GM20431 (cell line): ENCODE measurements at regions not wholly inside any gene's neighbourhood (a gene's known extent, or its start where the extent isn't known, plus 50 kb on each side); places are given as distances from the start of the nearest gene placed in this dataset.
"Not testable (repeated sequence)": the region's sequence is repeated elsewhere in the genome, so short reads cannot be mapped to it uniquely, and the experiment has no call there.

Source experiments
- in situ Hi-C: fragments of 300-500 bp; cut with MseI, MboI; formaldehyde crosslinking; loops from one replicate; pipeline ENCODE4 v1.15.0; 2020; ENCODE audit warnings: low sequenced_read_pairs; ENCODE audit not compliant: unreplicated experiment

DNA sequence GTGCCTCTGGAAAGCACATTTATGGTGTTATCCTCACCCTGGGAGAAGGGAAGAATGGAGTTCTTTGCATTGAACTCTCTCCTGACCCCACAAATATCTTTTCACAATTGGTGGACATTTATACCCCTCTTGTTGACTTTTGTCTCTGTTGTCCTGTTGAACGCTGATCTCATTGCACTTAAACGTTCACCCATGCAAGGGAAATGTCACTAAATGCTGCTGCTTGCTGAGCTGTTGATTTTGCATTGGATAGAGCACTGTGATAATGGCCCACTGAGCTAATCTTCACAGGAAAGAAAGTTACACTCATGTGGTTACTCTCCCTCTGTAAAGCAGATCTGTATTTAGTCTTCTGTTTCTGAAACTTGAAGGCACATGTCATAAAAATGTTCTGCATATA, 133.4 kb downstream of the FZD1 start:
- in situ Hi-C loops: no loop called here

DNA sequence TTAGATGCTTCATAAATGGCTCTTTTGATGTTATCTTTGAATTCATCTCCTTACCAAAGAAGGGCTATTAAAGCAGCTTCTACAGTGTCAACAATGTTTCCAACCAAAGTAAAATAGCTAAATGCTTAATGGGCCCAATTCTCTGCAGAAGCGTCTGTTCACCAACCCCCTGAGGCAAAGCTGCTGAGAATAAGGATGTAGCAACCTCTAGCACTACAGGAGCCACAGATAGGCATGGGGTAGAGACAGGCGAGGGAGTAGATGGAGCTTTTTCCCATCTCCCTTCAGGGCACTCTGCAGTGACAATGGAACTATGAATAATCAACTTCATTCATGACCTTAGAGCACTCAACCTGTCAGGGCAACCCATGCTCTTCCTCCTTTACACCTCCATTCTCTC, 134.1 kb downstream of the FZD1 start:
- in situ Hi-C loops: no loop called here

DNA sequence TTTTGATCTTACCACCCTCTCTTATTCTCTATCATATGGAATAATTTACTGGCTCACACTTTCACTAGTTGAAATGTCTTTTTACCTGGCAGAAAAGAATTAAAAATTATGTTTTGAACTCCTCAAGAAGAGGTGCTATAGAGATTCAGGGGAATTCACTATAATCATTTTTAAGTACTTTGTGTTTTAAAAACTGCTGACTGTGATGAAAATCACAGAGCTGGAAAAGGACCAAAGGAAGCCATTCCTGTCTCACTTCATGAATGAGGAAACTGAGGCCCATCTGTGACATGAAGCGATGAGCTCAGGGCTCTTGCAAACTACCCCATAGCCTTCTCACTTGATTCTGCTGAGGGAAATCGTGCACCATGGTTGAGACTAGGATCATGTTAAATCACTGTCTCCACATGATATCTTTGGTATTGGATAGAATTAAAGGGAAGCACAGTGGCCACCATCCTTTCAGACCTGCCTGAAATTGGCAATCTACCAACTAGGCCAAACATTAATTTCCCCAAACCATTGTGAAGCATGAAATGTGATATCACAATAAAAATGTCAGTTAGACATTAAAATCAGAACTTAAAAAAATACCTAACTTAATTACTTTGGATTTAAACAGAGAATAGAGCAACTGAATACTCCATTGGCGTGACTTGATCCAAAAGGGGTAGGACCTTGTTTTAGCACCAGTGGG, 141.0 kb downstream of the FZD1 start:
- in situ Hi-C loops: no loop called here

DNA sequence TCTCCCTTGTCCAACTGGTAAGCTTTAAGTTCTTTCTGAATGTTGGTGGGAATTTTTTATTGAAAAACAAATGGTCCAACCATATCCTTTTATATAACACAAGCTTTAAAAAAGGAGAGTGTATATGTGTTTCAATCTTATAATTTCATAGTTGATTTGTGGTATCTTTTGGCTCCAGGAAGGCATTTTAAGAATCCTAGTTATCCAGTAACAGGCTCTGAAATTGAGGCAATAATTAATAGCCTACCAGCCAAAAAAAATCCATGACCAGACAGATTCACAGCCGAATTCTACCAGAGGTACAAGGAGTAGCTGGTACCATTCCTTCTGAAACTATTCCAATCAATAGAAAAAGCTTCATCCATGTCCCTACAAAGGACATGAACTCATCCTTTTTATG, 141.6 kb downstream of the FZD1 start:
- in situ Hi-C loops: not testable (repeated sequence)

DNA sequence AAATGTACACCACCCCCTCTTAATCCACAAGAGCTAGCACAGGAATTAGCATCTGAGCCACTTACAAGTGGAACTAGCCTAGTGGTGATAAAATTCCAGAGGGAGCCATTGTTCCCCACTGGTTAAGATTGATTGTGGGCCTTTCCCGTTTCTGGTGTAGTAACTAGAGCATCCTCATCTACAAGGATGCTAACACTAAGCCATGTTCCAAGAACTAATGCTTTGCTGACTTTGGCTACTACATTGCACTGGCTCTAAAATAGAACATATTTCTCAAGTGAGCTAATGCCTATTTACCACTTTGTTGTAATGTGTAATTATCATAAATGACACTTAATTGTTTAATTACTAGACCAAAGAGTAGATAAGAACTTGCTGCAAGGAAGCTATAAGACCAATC, 143.7 kb downstream of the FZD1 start:
- in situ Hi-C loops: no loop called here

DNA sequence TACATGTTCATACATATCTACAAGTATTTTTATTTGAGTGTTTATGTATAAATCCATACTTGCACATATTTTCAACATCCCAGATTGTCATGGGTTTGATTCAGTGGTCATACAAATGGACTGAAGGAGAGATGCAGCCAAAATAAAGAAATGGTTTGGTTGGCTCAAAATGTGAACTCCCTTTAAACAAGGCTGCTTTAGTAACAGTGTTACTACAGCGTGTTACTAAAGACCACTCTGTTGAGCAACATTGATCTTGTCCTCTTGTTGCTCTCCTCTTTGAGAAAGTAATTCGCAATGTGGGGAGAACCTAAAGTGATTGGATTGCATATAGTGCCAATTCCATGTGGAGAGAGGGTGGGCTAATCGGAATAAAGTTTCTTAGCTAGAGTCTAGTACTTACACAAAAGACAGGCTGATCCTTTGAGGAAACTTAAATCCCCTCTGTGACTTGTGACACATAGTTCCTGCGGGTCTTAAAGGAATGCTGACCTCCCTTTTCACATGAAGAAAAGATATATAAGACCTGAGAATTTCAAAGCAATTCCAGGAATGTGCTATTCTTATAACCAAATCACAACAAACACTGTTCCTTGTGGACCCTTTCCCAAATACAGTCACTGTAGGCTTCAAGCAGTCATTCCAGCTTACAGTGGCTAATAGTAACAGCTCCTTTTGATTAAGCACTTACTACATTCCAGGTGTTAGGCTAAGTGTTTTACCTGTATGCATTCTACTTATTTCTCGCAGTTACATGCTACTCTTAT, 144.3 kb downstream of the FZD1 start:
- in situ Hi-C loops: no loop called here

DNA sequence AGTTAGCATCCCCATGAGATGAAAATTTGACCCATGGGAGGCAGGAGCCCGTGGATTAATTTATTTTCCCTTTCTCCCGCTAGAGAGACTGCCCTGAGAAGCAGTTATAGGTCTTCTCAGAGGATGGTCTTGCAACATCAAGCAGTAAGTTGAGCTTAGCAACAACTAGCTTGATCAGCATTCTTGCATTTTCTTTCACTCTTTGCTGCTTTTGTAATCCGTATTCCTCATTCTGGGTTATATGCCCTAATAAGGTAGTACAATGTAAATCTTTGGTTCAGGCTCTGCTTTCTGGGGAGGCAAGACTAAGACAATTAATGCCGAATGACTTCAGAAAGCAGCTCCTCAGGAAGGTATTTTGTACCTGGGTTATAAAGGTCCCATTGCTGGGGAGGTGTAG, 146.8 kb downstream of the FZD1 start:
- in situ Hi-C loops: no loop called here

DNA sequence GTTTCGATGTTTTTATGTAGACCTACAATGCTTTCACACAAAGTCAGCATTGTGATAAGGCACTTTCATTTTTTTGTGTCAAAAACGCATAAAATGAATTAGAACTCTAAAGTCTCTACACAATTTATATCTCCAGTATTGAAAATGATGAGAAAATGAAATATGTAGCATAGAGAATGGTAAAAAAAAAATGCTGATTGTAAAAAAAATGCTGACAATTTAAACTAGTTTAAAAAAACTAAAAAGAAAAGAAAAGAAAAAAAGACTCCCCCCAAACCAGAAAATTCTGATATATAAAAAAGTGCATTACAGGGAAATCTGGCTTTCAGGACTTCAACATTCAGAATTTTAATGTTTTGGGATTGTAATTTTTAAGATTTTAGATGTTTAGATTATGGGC, 148.1 kb downstream of the FZD1 start:
- in situ Hi-C loops: no loop called here

DNA sequence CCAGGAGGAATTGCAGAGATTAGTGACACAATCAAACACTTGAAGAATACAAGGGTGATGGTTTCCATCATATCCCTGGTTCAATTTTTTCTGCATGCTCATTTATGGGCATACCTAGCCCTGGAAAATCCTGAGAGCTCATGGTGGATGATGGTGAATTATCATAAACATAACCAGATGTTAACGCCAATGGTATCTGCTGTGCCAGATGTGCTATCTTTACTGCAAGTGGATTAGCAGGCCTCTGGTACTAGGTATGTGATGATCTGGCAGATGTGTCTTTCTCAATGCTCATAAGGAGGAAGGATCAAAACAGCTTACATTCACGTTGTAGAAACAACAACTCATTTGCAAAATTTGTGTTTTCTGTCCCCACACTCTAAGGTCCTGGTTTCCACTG, 150.5 kb downstream of the FZD1 start:
- in situ Hi-C loops: no loop called here

DNA sequence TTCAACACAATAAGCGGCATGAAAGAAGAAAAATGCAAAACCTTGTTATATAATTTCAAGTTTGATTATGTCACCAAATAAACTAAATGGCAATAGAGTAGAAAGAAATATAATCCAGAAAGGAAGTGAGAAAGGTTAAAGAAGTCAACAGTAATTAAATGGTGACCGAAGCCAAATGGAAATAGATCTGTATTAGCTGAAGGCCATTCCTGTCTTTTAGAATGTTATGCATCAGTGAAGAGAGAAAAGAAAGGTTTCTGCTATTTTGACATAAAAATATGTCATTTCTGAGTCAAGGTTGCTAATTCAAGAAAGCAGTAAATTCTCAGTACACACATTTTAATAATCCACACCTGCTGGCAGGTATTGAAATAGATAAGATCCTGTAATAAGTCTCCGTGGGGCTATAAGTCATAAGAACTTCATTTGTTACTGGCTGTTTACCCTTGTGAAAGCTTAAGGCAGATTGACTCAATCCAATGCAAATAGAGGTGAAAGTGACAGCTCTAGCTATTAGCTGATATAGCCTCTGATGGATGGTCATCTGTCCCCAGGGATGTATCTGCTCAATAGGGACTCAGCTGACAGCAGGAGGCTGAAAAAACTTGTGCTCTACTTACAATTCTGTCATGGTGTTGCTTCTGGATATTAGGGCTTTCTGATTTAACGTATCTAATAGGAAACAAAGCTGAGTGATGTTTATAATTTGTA, 152.1 kb downstream of the FZD1 start:
- in situ Hi-C loops: no loop called here

DNA sequence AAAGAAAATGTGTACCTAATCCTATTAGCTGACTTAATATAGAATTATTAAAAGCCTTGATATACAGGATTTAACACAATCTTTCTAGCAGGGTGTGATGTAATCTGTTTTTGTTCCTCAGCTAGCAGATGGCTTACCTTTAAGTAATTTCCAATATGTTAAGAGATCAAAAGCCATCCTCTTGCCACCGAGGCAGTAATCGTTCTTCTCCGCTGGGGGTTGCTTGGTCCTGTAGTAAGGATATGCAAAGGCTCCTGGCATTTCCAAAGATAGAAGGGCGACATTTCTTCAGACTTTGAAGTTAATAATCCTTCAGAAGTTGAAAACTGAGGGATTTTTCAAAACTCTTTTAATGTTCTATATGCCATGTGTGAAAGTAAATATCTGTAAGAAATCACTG, 156.4 kb downstream of the FZD1 start:
- in situ Hi-C loops: no loop called here

DNA sequence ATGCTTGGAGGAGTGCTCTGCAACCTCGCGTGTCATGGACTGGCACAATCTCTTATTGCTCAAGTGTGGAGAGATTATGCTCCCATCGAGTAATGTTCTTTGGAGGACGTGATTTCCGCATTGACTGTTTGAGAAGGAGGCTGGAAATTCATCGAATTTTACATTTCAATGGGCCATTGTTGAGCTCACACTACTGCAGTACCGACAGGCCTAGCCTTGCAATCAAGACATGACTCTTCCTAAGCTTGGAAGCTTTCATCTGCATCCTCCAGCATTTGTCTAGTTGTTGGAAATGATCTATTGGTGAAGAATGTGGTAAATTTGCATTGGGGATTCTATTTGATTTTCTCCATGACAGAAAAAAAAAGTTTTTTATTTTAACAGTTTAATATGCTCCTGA, 156.8 kb downstream of the FZD1 start:
- in situ Hi-C loops: no loop called here

DNA sequence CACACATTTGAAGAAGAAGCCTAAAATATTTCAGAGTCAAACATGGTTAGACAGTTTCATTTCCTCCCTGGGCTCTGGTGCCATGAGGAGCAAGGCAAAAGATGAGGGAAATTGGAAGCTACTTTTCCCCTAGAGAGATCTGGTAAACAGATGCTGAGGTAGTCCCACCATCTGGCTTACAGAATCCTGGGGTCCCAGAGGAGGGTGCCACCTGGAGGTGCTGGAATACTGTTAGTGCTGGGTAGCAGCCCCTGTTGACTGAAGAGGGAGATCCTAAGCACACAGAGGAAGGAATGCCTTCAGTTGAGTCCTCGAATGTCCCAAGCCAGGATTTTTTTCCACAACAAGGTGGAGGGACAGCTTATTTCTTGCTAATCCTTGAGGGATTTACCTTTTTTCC, 160.1 kb downstream of the FZD1 start:
- in situ Hi-C loops: no loop called here

DNA sequence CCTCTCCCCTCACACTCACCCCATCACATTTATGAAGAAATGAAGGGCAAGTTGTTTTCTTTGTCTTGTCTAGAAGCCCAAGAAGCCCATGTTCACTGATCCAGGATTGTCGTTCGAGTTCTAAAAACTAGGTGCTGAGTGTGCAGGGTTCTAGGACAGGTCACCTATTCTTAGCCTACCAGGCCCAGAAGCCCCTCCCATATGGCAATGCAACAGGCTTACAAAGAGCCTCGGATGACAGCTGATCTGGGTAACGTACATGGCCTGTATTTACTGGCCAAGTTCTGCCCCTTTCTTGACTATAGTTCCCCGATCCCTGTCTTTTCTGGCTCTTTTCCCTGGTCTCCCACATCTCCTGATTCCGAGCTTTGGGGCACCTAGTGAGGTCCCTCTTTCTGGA, 160.9 kb downstream of the FZD1 start:
- in situ Hi-C loops: no loop called here

DNA sequence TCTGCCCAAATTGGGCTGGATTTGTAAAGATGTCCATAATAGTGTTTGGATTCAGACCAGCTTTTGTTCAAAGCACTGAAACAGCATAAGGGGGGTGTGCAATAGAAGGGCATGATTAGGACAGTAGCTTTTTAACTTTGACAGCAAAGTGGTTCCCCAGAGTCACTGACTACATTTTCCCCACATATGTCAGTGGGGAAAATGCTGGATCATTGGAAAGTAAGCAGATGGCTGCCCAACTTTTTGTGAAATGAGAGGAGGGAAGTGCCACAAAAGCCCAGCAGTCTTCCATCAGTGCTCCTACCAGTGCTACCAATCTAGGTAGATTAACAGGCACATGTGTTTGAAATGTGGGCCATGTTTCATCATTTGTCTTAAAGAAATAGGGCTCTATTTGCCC, 162.8 kb downstream of the FZD1 start:
- in situ Hi-C loops: no loop called here

DNA sequence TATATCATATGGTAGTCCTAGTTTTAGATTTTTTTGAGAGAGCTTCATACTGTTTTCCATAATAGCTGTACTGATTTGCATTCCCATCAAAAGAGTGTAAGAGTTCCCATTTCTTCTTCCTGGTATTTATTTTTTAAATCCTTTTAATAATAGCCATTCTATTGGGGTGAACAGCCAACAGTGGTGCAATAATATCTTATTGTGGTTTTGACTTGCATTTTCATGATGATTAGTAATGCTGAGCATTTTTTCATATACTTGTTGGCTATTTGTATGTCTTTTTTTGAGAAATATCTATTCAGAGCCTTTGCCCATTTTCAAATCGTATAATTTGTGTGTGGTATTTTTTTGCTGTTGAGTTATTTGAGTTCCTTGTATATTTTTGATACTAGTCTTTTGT, 167.4 kb downstream of the FZD1 start:
- in situ Hi-C loops: no loop called here

DNA sequence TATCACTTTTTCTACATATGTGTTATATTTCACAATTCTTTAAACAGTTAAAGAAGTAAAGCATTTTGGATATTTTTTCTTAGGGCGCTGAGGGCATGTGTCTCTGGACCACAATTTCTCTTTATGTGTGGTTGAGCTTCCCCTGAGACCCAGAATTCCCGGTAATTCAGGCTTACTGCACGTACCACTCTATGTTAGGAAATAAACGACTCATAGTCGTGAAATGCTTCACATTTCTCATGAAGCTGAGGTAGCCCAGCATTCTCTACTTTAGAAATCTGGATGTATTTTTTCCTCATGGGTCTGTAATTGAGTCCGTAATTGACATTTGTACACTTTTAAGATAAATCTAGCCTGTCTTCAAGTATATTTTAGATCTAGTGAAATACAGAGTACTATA, 170.6 kb downstream of the FZD1 start:
- in situ Hi-C loops: no loop called here

DNA sequence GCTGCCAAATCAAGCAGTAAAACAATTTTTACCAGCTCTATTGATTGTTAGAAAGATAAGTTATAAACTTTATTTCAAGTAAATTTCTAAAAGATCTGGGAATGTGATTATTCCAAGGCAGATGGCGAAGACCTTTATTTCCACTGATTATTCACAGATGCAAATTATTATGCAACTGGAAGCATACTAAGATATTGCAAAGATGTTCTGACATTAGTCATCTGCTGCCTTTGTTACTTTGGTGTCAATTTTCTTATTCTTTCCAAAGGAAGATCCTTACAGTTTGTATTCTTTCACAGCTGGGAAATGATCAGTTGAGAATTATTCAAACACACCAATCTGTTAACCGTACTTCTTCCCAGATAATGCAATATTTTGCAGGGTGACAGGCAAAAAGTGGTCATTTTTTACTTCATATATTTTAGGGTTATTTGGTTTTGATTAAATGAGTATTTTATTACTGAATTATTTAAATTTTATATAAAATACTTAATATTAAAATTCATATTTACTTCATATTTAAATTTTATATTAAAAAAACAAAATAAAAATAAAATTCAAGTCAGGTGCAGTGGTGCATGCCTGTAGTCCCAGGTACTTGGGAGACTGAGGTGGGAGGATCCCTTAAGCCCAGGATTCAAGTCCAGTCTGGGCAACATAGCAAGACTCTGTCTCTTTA, 171.3 kb downstream of the FZD1 start:
- in situ Hi-C loops: no loop called here

DNA sequence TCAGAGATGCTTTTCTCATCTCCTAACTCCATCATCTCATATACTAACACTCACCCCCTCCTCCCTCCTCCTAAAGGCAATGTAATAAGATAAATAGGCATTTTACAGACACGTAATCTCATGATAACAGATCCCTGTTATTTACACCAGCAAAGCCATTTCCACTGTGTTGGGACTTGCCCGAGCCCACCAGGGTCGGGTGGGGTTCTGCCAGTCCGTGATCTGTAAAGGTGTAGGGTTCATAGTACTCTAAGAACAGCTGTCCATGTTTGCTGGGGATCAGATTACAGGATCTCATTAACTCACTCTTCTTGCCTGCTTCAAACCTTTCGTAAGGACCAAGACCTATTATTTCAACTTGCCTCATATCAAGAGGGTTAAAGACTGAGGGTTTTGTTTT, 172.4 kb downstream of the FZD1 start:
- in situ Hi-C loops: no loop called here

DNA sequence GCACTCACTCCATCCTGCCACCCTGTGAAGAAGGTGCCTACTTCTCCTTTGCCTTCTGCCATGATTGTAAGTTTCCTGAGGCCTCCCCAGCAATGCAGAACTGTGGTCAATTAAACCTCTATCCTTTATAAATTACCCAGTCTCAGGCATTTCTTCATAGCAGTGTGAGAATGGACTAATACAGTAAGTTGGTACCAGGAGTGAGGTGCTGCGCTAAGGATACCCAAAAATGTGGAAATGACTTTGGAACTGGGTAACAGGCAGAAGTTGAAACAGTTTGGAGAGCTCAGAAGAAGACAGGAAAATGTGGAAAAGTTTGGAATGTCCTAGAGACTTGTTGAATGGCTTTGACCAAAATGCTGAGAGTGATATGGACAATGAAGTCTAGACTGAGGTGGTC, 176.0 kb downstream of the FZD1 start:
- in situ Hi-C loops: not testable (repeated sequence)

DNA sequence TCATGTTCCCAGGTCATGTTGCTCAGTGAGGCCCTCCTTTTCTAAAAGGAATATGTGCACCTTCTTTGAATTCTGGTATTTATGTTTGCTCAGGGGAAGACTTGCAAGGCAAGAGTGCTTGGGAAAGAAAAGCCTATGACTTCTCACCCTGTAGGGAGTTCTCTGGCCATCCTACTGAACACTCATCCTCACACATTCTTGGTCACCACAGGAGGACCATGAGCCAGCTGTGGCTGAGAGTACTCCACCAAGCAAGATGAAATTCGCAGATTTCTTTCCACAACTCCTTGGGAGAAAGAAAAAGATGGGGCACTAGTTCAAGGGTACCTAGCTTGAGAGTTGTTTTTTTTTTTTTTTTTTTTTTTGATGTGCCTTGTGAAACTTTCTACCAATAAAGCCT, 179.6 kb downstream of the FZD1 start:
- in situ Hi-C loops: no loop called here
